Memory B cell (primary cell): ENCODE measurements at regions not wholly inside any gene's neighbourhood (a gene's known extent, or its start where the extent isn't known, plus 50 kb on each side); places are given as distances from the start of the nearest gene placed in this dataset.

Experiments used
- ATAC-seq: fragments of 150-1000 bp; cut with Tn5 transposase; 2 replicates; pipeline ENCODE4 v1.10.0; 2021; ENCODE audit warnings: low read depth, mild to moderate bottlenecking, moderate library complexity
- DNase-seq, 2 donors: peaks; one replicate each; pipeline ENCODE4 v3.0.0; 2022; ENCODE audit warnings: low spot score in 2 of 2
- H3K27ac Mint-ChIP-seq: one replicate; pipeline ENCODE4 v1.8.0; 2022; ENCODE audit warnings: mild to moderate bottlenecking, moderate library complexity, mixed read lengths
- H3K27me3 Mint-ChIP-seq: one replicate; pipeline ENCODE4 v1.8.0; 2022; ENCODE audit warnings: mixed read lengths
- H3K36me3 Mint-ChIP-seq: one replicate; pipeline ENCODE4 v1.8.0; 2022; ENCODE audit warnings: mild to moderate bottlenecking, mixed read lengths
- H3K4me1 Mint-ChIP-seq: one replicate; pipeline ENCODE4 v1.8.0; 2022; ENCODE audit warnings: mixed read lengths
- H3K4me3 Mint-ChIP-seq: one replicate; pipeline ENCODE4 v1.8.0; 2022; ENCODE audit warnings: mild to moderate bottlenecking, moderate library complexity, mixed read lengths
- H3K9me3 Mint-ChIP-seq: one replicate; pipeline ENCODE4 v1.8.0; 2022; ENCODE audit warnings: mixed read lengths

GRCh38 chr10:61503051-61503450, 49.9 kb upstream of the TMEM26 start:
- no peaks in the 10 kb centered on the region for H3K4me1 Mint-ChIP-seq
- no peaks in the 10 kb centered on the region for H3K36me3 Mint-ChIP-seq
- no peaks in the 10 kb centered on the region for H3K9me3 Mint-ChIP-seq
- H3K27ac Mint-ChIP-seq, result no peak overlapping the region
- no peak for DNase-seq
- no peak overlapping the region for H3K4me3 Mint-ChIP-seq
- no peak for ATAC-seq
- H3K27me3 Mint-ChIP-seq, result peaks cover 5% of the 10 kb centered on the region
